ENCODE measurements at regions not wholly inside any gene's neighbourhood (a gene's known extent, or its start where the extent isn't known, plus 50 kb on each side); places are given as distances from the start of the nearest gene placed in this dataset.
"Not testable (repeated sequence)": the region's sequence is repeated elsewhere in the genome, so short reads cannot be mapped to it uniquely, and the experiment has no call there.

DNA sequence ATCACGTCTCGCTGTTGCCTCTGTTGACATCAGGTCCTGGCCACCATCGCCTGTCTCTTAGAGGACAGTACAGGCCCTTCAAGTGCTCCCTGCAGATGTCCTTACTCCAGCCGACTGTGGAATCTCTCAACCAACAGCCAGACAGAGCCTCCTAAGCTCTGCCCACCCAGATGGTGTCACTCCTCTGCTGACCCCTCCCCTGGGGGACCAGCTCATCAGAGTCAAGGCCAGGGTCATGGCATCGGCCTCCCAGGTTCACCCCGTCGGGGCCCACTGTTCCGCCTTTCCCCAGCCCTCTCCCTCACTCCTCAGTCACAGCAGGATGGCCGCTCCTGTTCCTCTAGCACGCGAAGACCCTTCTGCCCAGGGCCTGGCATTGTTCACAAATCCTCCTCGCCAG lies 157.3 kb upstream of the TMEM132C start:
- Histone ChIP-seq H3K9me3 (no peaks in the 10 kb centered on the region), H3K36me3 (no peaks in the 10 kb centered on the region), H3K4me3 (no peak overlapping the region), H3K27me3 (no peaks in the 10 kb centered on the region), H3K4me1 (no peaks in the 10 kb centered on the region), H3K27ac (no peak overlapping the region)
- WGBS, 2 donors = 80 to 83% methylated on average over 10 to 12 of the region's 12 CpGs
- no peak for TF ChIP-seq POLR2A (IDR thresholded peaks at IDR 0.05)
- TF ChIP-seq, protein P1, sequence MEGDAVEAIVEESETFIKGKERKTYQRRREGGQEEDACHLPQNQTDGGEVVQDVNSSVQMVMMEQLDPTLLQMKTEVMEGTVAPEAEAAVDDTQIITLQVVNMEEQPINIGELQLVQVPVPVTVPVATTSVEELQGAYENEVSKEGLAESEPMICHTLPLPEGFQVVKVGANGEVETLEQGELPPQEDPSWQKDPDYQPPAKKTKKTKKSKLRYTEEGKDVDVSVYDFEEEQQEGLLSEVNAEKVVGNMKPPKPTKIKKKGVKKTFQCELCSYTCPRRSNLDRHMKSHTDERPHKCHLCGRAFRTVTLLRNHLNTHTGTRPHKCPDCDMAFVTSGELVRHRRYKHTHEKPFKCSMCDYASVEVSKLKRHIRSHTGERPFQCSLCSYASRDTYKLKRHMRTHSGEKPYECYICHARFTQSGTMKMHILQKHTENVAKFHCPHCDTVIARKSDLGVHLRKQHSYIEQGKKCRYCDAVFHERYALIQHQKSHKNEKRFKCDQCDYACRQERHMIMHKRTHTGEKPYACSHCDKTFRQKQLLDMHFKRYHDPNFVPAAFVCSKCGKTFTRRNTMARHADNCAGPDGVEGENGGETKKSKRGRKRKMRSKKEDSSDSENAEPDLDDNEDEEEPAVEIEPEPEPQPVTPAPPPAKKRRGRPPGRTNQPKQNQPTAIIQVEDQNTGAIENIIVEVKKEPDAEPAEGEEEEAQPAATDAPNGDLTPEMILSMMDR (IDR thresholded peaks at IDR 0.05) = no peak
- intact Hi-C loops (cut with DNase I) = no loop called here
- no peak for DNase-seq

DNA sequence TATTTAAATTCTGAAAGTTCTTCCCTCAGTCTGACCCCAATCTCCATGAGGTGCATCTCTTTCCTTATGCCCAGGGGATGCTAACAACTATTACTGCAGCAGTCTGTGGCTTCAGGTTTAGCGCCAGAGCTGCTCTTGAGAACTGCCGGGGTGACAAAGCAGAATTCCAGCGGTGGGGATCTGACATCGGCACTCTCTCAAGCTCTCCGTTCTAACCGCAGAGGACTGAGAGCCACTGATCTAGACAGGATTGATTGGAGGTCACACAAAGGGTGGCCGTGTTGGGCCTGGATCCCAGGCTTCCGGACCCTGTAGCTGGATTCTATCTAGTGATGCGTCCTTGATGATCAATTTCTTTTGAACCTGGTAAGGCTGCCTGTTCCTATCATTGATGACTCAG lies 155.6 kb upstream of the TMEM132C start:
- intact Hi-C loops (cut with DNase I) = no loop called here
- Histone ChIP-seq H3K27me3 (no peaks in the 10 kb centered on the region), H3K27ac (no peak overlapping the region), H3K36me3 (no peaks in the 10 kb centered on the region), H3K9me3 (no peaks in the 10 kb centered on the region), H3K4me1 (no peaks in the 10 kb centered on the region), H3K4me3 (no peak overlapping the region)
- DNase-seq = no peak
- WGBS, 2 donors = 45 to 73% methylated on average over 8 to 9 of the region's 9 CpGs
- TF ChIP-seq, protein P1 (IDR thresholded peaks at IDR 0.05) = no peak
- TF ChIP-seq POLR2A (IDR thresholded peaks at IDR 0.05) = no peak

DNA sequence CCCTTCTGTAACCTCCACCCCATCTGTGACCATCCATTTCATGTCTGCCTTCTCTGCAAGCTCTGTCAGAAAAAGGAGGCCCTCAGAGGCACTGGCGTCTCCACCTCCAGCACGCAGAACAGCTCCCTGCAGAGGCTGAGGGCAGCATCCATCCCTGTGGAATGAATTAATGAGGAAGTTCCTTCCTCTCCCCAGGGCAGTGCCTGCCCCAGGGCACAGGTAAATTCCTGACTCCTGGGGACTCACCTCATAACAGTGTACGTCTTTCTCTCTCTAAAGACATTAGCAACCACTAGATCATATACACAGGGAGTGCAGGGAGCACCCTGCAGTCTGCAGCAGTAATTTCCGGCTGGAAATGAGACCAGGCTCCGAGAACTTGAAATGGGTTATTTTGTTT lies 155.0 kb upstream of the TMEM132C start:
- WGBS, 2 donors = 45 to 54% methylated on average over 3 of the region's 5 CpGs
- Histone ChIP-seq H3K27ac (no peak overlapping the region), H3K27me3 (no peaks in the 10 kb centered on the region), H3K4me1 (no peaks in the 10 kb centered on the region), H3K4me3 (no peak overlapping the region), H3K36me3 (no peaks in the 10 kb centered on the region), H3K9me3 (no peaks in the 10 kb centered on the region)
- TF ChIP-seq, protein P1 (IDR thresholded peaks at IDR 0.05) = no peak
- TF ChIP-seq POLR2A (IDR thresholded peaks at IDR 0.05) = no peak
- DNase-seq = no peak
- intact Hi-C loops (cut with DNase I) = no loop called here

DNA sequence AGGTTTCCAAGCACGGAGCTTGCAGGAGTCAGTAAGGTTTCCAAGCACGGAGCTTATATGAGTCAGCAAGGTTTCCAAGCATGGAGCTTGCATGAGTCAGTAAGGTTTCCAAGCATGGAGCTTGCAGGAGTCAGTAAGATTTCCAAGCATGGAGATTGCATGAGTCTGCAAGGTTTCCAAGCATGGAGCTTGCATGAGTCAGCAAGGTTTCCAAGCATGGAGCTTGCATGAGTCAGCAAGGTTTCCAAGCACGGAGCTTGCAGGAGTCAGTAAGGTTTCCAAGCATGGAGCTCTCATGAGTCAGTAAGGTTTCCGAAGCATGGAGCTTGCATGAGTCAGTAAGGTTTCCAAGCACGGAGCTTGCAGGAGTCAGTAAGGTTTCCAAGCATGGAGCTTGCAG lies 153.7 kb upstream of the TMEM132C start:
- H3K27ac ChIP-seq; H3K9me3 ChIP-seq; H3K4me3 ChIP-seq; intact Hi-C loops (cut with DNase I); H3K36me3 ChIP-seq; H3K4me1 ChIP-seq; H3K27me3 ChIP-seq; DNase-seq: not testable (repeated sequence)
- 49 to 64% methylated on average over 4 to 5 of the region's 5 CpGs for WGBS, 2 donors

DNA sequence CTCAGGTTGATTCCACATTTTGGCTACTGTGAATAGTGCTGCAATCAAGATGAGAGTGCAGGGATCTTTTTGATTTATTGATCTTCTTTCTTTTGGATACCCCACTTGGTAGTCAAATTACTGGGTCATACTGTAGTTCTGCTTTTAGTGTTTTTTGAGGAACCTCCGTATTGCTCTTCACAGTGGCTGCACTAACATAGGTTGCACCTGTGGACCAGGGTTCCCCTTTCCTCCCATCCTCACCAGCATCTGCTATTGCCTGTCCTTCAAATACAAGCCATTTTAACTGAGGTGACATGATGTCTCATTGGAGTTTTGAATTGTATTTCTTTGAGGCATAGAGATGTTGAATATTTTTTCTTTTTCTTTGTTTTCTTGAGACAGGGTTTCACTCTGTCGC lies 152.5 kb upstream of the TMEM132C start:
- 71 to 76% methylated on average over 2 of the region's 2 CpGs for WGBS, 2 donors

More for the DNA sequence above, 152.5 kb upstream of the TMEM132C start:
- no peaks in the 10 kb centered on the region for H3K36me3 ChIP-seq
- peaks cover 0 to 6% (median 4%) of the 10 kb centered on the region in 3 donors for H3K9me3 ChIP-seq
- no peaks in the 10 kb centered on the region for H3K27me3 ChIP-seq
- no peak overlapping the region for H3K27ac ChIP-seq
- no peaks in the 10 kb centered on the region for H3K4me1 ChIP-seq
- H3K4me3 ChIP-seq = no peak overlapping the region
- DNase-seq = no peak
- no peak for TF ChIP-seq POLR2A (IDR thresholded peaks at IDR 0.05)
- TF ChIP-seq, protein P1 (IDR thresholded peaks at IDR 0.05) = no peak
- intact Hi-C loops (cut with DNase I) = no loop called here
